ENCODE measurements at regions not wholly inside any gene's neighbourhood (a gene's known extent, or its start where the extent isn't known, plus 50 kb on each side); places are given as distances from the start of the nearest gene placed in this dataset.

DNA sequence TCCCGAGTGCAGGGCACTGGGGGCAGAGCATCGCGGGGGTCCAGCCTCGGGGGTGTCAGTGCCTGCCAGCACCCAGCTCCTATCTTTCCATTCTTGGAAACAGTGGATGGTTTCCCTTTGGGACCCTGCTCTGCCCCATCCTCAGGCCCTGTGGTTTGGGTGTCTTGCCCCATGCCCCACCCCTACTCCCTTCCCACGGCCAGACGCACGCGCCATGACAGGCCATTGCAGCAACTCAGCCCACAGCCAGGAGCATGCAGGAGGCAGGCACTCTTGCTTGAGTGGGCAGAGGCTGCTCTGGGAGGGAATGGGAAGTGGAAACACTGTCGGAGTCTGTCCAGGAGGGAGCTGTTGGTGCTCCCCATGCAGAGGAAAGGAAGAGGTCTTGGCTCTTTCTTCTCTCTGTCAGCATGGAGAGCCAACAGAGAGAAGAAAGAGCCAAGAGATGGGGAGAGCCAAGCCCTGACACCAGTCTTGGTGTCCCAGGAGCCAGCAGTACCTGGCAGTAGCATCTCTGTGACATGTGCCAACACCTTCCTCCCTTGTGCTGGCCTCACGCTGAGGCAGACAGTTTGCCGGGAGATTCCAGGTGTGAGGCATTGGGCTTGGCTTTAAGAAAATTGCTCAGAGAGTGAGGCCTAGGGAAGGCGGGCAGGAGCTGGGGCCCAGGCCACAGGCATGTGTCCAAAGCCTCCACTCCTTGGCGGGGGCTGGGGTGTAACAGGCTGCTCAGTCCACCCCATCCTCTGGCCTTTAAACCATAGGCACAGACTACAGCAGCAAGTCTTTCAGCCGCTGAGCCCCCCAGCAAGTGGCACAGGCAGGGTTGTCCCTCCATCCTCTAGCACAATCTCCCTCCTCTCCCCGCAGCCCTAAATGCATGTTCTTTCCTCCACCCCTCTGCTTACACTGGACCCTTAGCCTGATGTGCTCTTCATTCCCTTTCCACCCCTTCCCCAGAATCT, 86.7 kb upstream of the UQCRFS1 start:
- in situ Hi-C loops (cut with MboI; ENCODE audit: low sequenced_read_pairs), result no loop called here
- H3K9me3 ChIP-seq, result no peaks in the 10 kb centered on the region
- H3K4me3 ChIP-seq, result no peak overlapping the region
- no peaks in the 10 kb centered on the region for H3K4me1 ChIP-seq
- no peak for DNase-seq (ENCODE audit: low spot score in 2 of 2)
- H3K27me3 ChIP-seq (ENCODE audit: low read depth), result no peaks in the 10 kb centered on the region
- H3K36me3 ChIP-seq (replicated peaks), result no peaks in the 10 kb centered on the region

DNA sequence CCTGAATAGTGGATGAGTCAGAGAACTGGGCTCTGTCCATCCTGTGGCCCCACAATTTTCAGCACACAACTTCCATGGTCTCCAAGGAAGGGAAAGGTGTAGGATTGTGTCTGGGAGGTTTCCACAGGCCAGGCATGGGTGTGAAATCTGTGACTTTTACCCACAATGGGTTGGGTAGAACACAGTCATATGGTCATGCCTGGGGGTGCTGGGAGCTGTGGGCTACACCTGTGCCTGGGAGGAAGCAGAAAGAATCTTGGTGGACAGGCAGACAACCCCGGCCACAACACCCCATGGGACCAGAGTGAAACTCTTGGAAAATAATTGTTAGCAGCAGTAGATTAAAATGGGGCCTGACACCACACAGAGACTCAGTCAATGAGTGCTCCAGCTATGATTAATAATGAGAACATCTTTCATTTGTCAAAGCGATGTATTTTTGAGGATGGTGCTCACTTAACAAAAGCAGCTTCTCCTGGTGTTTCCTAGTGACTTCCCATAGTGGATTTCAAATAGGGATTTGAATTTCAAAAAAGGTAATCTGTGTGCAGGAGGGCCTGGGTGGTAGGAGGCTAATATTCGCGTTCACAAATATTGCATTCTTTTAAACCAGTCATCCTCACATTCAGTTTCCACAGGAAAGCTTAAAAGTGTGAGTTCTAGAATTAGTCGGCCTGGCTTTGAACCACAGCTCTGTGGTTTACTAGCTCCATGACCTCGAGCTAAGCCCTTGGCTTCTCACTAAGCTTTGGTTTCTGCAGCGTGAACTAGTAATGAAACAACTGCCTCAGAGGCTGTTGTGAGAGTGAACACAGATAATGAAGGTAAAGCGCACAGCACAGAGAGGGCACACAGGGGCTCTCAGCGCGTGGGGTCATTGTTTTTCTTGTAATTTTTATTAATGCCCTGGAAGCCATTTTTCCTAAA, 89.3 kb upstream of the UQCRFS1 start:
- Histone ChIP-seq H3K27me3 (ENCODE audit: low read depth) (no peaks in the 10 kb centered on the region), H3K4me1 (no peaks in the 10 kb centered on the region), H3K9me3 (no peaks in the 10 kb centered on the region), H3K36me3 (replicated peaks) (no peaks in the 10 kb centered on the region), H3K4me3 (no peak overlapping the region)
- in situ Hi-C loops (cut with MboI; ENCODE audit: low sequenced_read_pairs), result no loop called here
- DNase-seq (ENCODE audit: low spot score in 2 of 2), result no peak

DNA sequence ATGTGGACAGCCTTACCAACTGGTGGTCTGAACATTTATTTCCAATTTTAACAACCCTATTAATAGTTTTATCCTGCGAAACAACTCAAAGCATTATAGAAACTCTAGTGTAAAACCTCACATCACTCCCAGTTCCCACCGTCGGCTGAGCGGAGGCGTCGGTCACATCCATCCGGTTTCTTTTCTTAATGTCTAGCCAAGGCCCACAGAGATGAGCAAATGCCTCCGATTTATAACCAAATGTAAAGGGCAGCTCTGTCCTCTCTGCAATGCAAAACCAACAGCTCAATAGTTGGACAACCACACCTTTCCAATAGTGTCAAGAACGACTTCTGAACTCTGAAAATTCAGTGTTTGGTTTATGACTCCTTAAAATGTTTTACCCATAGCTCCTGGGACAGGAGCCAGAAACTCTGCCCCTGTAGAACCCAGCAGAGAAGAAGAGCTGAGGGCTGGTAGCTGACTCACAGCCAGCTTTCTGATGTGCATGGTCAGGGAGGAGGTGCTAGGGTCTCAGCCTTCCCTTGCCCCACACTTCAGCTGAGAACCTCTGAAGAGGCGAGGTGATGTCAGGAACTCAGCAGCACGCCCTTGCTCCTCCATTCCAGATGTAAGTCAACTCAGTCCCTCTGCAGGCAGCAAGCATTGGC, 90.2 kb upstream of the UQCRFS1 start:
- in situ Hi-C loops (cut with MboI; ENCODE audit: low sequenced_read_pairs), result no loop called here
- Histone ChIP-seq H3K9me3 (no peaks in the 10 kb centered on the region), H3K36me3 (replicated peaks) (no peaks in the 10 kb centered on the region), H3K27me3 (ENCODE audit: low read depth) (no peaks in the 10 kb centered on the region), H3K4me3 (no peak overlapping the region), H3K4me1 (no peaks in the 10 kb centered on the region)
- DNase-seq (ENCODE audit: low spot score in 2 of 2), result no peak

DNA sequence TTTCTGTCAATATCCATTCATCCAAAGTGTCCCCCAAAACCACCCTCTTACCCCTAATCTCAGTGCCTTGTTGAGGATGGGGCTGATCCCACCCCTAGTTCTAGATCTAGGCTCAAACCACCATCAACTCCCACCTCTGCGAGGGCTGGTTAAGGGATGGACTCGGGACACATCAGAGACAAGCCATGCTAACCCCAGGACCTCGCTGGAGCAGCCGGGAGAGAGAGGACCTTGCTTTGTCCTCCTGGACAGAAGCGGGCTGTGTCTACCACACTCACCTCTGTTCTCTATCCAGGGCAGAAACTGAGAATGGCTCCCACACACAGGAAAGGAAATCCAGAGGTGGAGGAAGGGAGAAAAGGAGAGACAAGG, 90.8 kb upstream of the UQCRFS1 start:
- H3K9me3 ChIP-seq, result no peaks in the 10 kb centered on the region
- no peaks in the 10 kb centered on the region for H3K4me1 ChIP-seq
- no peaks in the 10 kb centered on the region for H3K36me3 ChIP-seq (replicated peaks)
- H3K4me3 ChIP-seq, result no peak overlapping the region
- H3K27me3 ChIP-seq (ENCODE audit: low read depth), result no peaks in the 10 kb centered on the region
- no peak for DNase-seq (ENCODE audit: low spot score in 2 of 2)
- in situ Hi-C loops (cut with MboI; ENCODE audit: low sequenced_read_pairs), result no loop called here

DNA sequence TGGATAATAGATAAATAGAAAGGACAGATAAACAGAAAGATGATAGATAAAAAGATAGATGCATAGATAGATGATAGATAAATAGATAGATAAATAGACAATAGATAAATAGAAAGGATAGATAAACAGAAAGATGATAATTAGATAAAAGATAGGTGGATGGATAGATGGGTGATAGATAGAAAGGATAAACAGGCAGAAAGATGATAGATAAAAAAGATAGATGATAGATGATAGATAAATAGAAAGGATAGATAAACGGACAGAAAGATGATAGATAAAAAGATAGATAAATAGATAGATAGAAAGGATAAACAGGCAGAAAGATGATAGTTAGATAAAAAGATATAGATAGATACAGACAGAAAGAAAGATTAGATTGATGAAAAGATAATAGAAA, 92.3 kb upstream of the UQCRFS1 start:
- Histone ChIP-seq H3K27me3 (ENCODE audit: low read depth) (no peaks in the 10 kb centered on the region), H3K36me3 (replicated peaks) (no peaks in the 10 kb centered on the region), H3K4me1 (no peaks in the 10 kb centered on the region), H3K9me3 (no peaks in the 10 kb centered on the region), H3K4me3 (no peak overlapping the region)
- DNase-seq (ENCODE audit: low spot score in 2 of 2), result no peak
- in situ Hi-C loops (cut with MboI; ENCODE audit: low sequenced_read_pairs), result no loop called here

DNA sequence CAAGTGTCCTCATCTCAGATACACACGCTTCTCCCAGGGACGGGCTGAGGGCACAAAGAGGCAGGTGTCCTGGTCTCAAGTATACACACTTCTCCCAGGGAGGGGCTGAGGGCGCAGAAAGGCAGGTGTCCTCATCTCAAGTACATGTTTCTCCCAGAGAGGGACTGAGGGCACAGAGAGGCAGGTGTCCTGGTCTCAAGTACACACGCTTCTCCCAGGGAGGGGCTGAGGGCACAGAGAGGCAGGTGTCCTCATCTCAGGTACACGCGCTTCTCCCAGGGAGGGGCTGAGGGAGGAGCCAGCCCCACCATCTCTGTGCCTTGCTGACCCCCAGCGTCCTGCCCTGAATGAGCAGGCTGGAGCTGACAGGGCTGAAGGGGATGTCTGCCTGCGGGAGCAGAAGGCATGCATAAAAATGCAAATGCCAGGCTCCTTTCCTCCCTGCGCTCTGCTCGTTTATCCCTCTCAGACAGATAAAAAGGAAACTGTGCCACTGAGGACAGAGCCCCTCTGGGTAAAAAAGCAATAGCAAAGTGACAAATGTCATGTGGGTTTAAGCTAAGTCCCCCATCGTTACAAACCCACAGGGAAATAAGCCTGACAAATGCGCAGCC, 96.1 kb upstream of the UQCRFS1 start:
- H3K9me3 ChIP-seq, result no peaks in the 10 kb centered on the region
- in situ Hi-C loops (cut with MboI; ENCODE audit: low sequenced_read_pairs), result no loop called here
- no peak overlapping the region for H3K4me3 ChIP-seq
- no peaks in the 10 kb centered on the region for H3K27me3 ChIP-seq (ENCODE audit: low read depth)
- no peaks in the 10 kb centered on the region for H3K4me1 ChIP-seq
- no peak for DNase-seq (ENCODE audit: low spot score in 2 of 2)
- no peaks in the 10 kb centered on the region for H3K36me3 ChIP-seq (replicated peaks)

DNA sequence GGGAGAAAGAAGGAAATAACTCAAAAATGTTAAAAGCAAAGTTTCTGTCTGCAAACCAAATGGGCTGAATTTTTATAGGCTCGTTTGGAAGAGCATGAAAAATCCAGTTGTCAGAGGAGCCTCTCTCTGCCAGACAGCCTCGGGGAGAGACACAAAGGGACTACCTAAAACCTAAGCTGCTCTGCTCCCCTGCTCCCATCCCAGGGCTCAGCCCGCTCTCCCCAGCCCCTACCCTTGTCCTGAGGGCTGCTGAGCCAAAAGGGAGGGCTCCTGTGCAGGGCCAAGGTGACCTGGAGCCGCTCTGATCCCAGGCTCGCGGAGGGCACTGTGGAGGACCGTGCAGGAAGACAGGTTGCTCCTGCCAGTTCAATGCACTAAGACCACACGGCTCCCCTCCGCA, 96.7 kb upstream of the UQCRFS1 start:
- no peaks in the 10 kb centered on the region for H3K36me3 ChIP-seq (replicated peaks)
- no peak overlapping the region for H3K4me3 ChIP-seq
- H3K9me3 ChIP-seq, result no peaks in the 10 kb centered on the region
- in situ Hi-C loops (cut with MboI; ENCODE audit: low sequenced_read_pairs), result no loop called here
- DNase-seq (ENCODE audit: low spot score in 2 of 2), result no peak
- no peaks in the 10 kb centered on the region for H3K4me1 ChIP-seq
- no peaks in the 10 kb centered on the region for H3K27me3 ChIP-seq (ENCODE audit: low read depth)

DNA sequence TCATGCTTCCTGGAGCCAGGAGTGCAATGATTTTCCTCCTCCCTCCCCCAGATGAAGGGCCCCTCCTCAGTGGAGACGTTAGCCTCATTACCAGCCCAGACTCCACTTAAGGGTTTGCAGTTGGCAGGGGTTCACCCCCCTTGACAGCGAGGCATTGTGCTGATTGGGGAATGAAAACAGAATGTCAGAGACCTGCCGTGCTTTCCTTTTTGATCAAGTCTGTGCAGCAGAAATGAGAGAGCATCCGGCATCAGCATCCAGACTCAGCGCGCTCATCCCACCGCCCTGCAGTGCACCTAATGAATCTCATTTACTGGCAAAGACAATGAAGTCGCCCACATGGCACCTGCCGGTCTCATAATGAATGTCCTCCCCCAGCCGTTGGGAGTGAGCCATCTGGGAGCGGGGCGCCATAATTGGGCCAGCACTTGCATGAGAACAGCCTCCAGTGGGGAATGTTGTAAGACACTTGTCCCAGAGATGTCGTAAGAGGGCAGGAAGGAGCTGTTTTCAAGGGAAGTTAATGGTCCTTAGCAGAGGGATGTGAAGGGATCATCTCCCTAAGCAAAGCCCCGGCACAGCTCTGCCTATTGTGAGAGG, 98.3 kb upstream of the UQCRFS1 start:
- H3K9me3 ChIP-seq, result no peaks in the 10 kb centered on the region
- no peak overlapping the region for H3K4me3 ChIP-seq
- H3K4me1 ChIP-seq, result no peaks in the 10 kb centered on the region
- in situ Hi-C loops (cut with MboI; ENCODE audit: low sequenced_read_pairs), result no loop called here
- H3K36me3 ChIP-seq (replicated peaks), result no peaks in the 10 kb centered on the region
- no peaks in the 10 kb centered on the region for H3K27me3 ChIP-seq (ENCODE audit: low read depth)
- no peak for DNase-seq (ENCODE audit: low spot score in 2 of 2)

DNA sequence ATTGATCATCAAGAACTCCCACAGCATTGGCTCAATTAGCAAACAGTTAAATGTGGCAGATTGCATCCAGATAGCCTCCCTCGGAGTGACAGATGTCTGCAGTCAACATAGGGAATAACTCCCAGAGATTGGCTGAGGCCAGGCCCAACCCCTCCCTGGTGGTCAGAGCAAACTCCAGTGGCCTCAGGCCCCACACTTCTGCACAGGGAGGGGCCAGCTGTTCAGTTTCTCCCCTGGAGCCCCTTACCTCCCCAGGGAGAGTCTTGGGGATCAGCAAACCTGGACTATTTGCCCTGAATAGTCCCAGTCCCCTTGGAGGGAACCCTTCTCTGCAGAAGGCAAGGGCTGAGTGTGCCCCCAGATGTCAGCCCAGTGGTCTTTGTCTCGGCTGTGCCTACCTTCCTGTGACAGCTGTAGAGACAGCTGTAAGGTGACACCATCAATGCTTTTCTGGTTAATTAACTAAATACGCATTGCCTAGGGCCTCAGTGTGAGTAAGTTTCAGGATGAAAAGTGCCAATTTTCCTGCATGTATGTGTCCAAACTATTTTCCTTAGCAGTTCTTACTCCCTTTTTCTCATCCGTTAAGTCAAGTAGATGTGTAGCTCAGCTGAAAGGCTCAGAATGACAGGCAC, 102.7 kb upstream of the UQCRFS1 start:
- no peaks in the 10 kb centered on the region for H3K36me3 ChIP-seq (replicated peaks)
- no peaks in the 10 kb centered on the region for H3K9me3 ChIP-seq
- H3K4me1 ChIP-seq, result no peaks in the 10 kb centered on the region
- in situ Hi-C loops (cut with MboI; ENCODE audit: low sequenced_read_pairs), result no loop called here
- no peak for DNase-seq (ENCODE audit: low spot score in 2 of 2)
- no peaks in the 10 kb centered on the region for H3K27me3 ChIP-seq (ENCODE audit: low read depth)
- H3K4me3 ChIP-seq, result no peak overlapping the region

DNA sequence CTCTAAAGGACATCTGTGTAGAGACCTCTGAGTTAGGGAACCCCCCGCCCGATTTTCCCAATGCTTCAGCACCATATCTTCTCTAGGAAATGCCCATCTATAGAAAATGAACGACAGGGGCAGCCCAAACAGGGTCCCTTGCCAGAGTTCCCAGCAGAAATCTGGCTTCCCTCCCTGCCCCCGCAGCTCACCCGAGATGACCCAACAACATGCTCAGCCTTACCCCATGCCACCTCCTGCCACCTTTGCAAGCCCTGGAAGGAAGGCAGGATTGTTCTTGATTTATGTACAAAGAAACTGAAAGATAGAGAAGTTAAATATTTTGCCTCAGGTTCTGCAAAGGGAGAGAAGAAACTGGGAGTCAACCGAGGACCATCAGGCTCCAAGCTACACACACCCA, 105.6 kb upstream of the UQCRFS1 start:
- no peak for DNase-seq (ENCODE audit: low spot score in 2 of 2)
- Histone ChIP-seq H3K9me3 (no peaks in the 10 kb centered on the region), H3K4me3 (no peak overlapping the region), H3K36me3 (replicated peaks) (no peaks in the 10 kb centered on the region), H3K27me3 (ENCODE audit: low read depth) (no peaks in the 10 kb centered on the region), H3K4me1 (no peaks in the 10 kb centered on the region)
- in situ Hi-C loops (cut with MboI; ENCODE audit: low sequenced_read_pairs), result no loop called here

DNA sequence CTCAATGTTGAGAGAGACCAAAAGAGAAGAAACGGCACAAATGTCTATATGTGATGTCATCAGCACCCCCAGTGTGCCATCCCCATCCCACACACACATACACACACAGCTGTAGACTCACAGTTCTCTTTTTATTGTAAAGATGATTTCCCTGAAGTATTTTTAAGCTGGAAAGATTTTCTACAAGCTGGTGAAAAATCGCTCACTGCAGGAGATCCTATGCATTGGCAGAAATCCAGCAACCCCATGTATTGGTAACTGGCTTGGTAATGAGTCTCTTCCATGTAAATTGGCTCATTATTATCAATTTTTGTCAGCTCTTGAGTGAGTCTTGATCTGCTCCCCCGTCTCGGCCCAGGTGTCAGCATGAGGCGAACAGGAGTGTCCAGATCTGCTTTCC, 107.1 kb upstream of the UQCRFS1 start:
- no peaks in the 10 kb centered on the region for H3K27me3 ChIP-seq (ENCODE audit: low read depth)
- DNase-seq (ENCODE audit: low spot score in 2 of 2), result no peak
- in situ Hi-C loops (cut with MboI; ENCODE audit: low sequenced_read_pairs), result no loop called here

DNA sequence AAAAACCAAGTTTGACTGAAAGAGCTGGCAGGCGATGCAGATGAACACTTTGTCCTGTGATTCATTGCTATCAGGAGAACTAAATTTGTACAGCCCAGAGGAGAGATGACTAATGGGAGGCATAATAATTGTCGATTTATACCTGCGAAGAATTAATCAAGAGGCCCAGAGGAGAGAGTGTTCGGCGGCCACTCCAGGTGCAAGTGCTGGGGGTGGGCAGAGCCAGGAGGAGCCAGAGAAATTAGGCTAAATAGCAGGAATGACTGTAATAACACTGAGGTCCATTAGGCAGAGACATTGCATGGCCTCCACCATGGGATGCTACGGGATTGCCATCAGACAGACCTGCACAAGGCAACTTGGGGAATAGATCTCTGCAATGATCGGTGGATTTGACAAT, 107.7 kb upstream of the UQCRFS1 start:
- Histone ChIP-seq H3K36me3 (replicated peaks) (no peaks in the 10 kb centered on the region), H3K4me3 (no peak overlapping the region), H3K4me1 (no peaks in the 10 kb centered on the region), H3K9me3 (no peaks in the 10 kb centered on the region), H3K27me3 (ENCODE audit: low read depth) (no peaks in the 10 kb centered on the region)
- no peak for DNase-seq (ENCODE audit: low spot score in 2 of 2)
- in situ Hi-C loops (cut with MboI; ENCODE audit: low sequenced_read_pairs), result no loop called here

More for the DNA sequence above, 107.1 kb upstream of the UQCRFS1 start:
- no peaks in the 10 kb centered on the region for H3K36me3 ChIP-seq (replicated peaks)
- H3K4me1 ChIP-seq, result no peaks in the 10 kb centered on the region
- no peaks in the 10 kb centered on the region for H3K9me3 ChIP-seq
- no peak overlapping the region for H3K4me3 ChIP-seq

DNA sequence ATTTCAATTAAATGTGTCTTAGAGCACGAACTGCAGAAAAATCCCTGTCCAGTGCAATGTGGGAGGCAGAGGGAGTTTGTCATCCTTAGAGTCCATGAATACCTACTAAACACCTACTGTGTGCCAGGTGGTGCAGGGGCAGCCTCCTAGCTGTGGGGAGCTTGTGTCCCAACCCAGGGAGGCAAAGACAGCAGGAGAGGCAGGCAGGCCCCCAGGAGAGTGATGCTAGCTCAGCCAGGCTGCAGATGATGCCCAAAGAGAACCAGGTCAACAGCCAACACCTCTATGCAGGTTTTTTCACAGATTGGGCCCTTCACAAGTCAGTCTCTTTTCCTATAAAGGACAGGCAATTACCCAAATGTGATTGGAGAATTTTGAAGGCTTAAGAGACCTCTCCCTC, 108.2 kb upstream of the UQCRFS1 start:
- in situ Hi-C loops (cut with MboI; ENCODE audit: low sequenced_read_pairs), result no loop called here
- DNase-seq (ENCODE audit: low spot score in 2 of 2), result no peak
- H3K4me1 ChIP-seq, result no peaks in the 10 kb centered on the region
- H3K27me3 ChIP-seq (ENCODE audit: low read depth), result no peaks in the 10 kb centered on the region
- no peaks in the 10 kb centered on the region for H3K36me3 ChIP-seq (replicated peaks)
- no peak overlapping the region for H3K4me3 ChIP-seq
- no peaks in the 10 kb centered on the region for H3K9me3 ChIP-seq

Measured in HAP-1 (cell line).